ENCODE measurements at regions not wholly inside any gene's neighbourhood (a gene's known extent, or its start where the extent isn't known, plus 50 kb on each side); places are given as distances from the start of the nearest gene placed in this dataset.

GRCh38 chr2:147425437-147426029 is 419.3 kb upstream of the ACVR2A start:
- TF ChIP-seq CTCF (IDR thresholded peaks at IDR 0.05) (no peak), REST (IDR thresholded peaks at IDR 0.05; ENCODE audit: insufficient read depth in 1 of 2, low read depth in 2 of 2, low read length in 1 of 2) (no peak), POLR2AphosphoS5 (IDR thresholded peaks at IDR 0.05; ENCODE audit: low read depth, low read length) (no peak), SIN3A (IDR thresholded peaks at IDR 0.05; ENCODE audit: borderline replicate concordance, insufficient read depth, low read depth, low read length) (no peak), TCF7L2 (IDR thresholded peaks at IDR 0.05; ENCODE audit: low read depth, low read length) (no peak)
